GM21447 (cell line): ENCODE measurements at regions not wholly inside any gene's neighbourhood (a gene's known extent, or its start where the extent isn't known, plus 50 kb on each side); places are given as distances from the start of the nearest gene placed in this dataset.
"Not testable (repeated sequence)": the region's sequence is repeated elsewhere in the genome, so short reads cannot be mapped to it uniquely, and the experiment has no call there.

Experiments used
- ATAC-seq: cut with Tn5 transposase; IDR thresholded peaks from one replicate; pipeline ENCODE4 v1.9.1; 2021; ENCODE audit not compliant: unreplicated experiment

DNA sequence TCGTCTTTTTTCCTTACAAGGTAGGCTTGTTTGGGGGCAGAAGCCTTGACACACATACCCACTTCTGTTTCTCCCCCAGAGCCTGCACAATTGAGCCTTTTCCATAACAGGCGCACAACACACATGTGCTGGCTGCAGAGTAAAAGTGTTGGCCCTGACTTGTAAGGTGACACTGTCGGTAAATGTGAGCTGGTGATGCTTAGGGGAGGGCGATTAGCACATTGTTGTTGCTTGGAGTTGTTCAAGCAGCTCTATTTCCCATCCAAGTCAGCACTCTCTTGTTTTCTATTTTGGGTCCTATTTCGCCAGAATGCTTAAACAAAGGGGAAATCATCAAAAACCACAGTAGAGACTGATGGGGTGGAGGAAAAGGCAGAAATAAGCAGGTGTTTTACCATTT, 51.9 kb upstream of the PTPRJ start:
- no peak for ATAC-seq

DNA sequence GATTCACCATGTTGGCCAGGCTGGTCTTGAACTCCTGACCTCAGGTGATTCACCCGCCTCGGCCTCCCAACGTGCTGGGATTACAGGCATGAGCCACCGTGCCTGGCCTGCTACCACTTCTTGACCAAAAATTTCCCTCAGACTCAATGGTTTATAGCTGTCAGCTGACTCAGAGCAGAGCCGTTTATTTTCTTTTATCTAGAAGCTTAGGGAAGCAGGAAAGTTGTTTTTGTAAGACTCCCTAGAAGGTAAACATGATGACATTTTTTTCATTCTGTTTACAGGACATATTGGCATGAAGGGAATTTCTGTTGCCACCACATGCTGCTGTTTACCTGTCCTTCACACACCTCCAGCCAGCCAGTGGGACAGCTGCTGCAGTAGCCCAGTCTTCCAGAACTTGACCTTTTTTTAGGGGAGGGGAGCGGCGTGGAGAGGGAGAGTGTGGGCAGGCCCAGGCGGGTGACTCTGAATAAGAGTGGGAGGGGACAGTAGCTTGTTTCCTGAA, 56.1 kb upstream of the PTPRJ start:
- ATAC-seq: no peak

DNA sequence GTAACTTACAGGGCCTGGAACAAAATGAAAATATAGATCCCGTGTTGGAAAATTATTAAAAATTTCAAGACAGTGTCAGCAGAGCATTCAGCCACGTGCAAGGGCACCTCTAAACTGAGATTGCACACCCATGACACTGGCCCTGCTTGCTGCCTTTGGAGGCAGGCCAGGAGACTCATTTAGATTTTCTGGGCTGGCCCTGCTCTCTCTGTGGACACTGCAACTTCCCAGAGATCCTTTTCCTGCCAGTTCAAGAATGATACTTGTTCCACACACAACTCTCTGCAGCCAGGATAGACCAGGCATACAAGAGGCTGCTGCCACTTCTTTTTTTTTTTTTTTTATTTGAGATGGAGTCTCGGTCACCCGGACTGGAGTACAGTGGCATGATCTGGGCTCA, 56.7 kb upstream of the PTPRJ start:
- ATAC-seq: no peak

- ATAC-seq: not testable (repeated sequence)
These were observed 59.2 kb upstream of the PTPRJ start for GRCh38 chr11:47921080-47921555.

DNA sequence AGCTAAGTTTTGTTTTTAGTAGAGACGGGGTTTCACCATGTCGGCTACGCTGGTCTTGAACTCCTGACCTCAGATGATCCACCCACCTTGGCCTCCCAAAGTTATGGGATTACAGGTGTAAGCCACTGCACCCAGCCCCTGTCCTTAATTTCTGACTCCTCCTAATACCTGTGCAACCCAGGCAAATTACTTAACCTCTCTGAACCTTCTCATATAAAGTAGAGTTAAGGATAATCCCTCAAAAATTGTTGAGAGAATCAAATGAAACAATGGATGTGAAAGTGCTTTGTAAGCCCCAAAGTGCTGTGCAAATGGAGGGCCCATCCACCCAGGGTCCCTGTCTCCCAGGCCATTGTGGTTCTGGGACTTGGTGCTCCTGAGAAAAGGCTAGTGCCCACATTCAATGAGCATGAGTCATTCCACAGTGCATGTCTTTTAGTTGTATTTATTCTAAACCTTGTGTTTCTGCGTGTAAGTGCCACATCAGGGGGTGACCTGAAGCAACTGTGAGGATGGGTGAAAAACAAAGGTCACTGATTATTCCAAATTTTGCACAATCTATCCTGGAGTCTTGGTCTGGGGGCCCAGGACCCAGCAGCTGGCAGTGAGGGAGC, 61.4 kb upstream of the PTPRJ start:
- no peak for ATAC-seq

DNA sequence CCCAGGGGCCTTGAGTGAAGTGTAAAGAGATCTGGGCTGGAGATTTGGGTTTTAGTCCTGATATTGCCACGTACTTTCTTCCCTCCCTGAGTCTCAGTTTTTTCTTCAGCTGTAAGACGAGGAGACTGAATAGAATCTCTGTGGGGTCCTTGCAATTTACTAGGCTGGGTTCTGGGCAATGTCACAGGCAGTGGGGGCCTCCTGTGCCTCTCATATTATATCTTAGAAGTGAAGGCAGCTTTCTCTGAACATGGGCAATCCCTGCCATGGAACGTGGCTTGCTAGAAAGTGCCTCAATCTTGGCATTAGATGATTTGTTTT, 62.0 kb upstream of the PTPRJ start:
- ATAC-seq: no peak

GRCh38 chr11:47917599-47918369, 62.6 kb upstream of the PTPRJ start:
- no peak for ATAC-seq

GRCh38 chr11:47916361-47916841, 64.0 kb upstream of the PTPRJ start:
- no peak for ATAC-seq

- no peak for ATAC-seq
These were observed 64.6 kb upstream of the PTPRJ start for GRCh38 chr11:47915783-47916182.

- no peak for ATAC-seq
These were observed 65.0 kb upstream of the PTPRJ start for GRCh38 chr11:47915374-47915773.

- ATAC-seq: no peak
These were observed 65.6 kb upstream of the PTPRJ start for GRCh38 chr11:47914743-47915142.

DNA sequence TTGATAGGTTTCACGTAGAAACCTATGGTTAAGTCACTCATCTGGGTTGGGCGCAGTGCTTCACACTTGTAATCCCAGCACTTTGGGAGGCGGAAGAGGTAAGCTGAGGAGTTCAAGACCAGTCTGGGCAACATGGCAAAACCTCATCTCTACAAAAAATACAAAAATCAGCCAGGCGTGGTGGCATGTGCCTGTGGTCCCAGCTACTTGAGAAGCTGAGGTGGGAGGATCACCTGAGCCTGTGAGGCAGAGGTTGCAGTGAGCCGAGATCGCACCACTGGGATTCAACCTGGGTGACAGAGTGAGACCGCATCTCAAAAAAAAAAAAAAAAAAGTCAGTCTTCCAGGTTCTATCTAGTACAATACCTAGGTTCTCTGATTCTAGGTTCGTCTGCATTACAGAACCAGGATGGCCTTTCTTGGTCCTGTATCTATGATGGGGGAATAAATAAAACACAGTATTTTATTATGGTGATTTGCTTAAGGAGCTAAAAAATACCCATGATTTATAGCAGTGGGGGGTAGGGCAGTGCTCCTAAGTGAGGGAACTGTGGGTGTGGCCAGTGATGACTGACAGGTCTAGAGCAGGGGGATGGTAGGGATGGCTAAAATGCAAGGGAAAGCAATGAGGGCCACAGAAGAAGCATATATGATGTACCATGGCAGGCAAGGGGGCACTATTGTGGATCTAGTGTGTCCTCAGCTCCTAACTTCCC, 65.5 kb upstream of the NUP160 start:
- no peak for ATAC-seq

DNA sequence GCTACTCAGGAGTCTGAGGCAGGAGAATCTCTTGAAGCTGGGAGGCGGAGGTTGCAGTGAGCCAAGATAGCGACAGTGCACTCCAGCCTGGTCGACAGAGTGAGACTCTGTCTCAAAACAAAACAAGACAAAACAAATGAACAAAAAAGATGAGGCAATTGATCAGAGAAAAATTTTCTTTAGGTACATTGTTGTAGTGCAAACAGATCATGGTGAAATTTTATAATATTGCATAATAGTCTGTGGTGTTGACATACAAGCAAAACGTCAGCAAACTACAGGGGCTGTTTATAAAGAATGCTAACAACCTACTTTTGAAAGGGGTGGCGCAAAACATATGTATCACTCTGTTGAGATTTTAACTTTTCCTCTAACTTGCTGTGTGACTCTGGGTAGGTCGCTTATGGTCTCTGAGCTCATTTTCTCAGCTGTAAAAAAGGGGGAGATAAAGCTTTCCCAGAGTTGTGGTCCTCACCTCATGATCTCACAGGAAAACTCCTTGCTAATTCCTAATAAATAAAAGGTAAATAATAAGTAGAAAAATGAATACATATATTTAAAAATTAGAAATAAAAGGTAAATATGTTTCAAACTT, 64.8 kb upstream of the NUP160 start:
- ATAC-seq: no peak

- ATAC-seq: no peak
These were observed 63.0 kb upstream of the NUP160 start for GRCh38 chr11:47911149-47911548.

DNA sequence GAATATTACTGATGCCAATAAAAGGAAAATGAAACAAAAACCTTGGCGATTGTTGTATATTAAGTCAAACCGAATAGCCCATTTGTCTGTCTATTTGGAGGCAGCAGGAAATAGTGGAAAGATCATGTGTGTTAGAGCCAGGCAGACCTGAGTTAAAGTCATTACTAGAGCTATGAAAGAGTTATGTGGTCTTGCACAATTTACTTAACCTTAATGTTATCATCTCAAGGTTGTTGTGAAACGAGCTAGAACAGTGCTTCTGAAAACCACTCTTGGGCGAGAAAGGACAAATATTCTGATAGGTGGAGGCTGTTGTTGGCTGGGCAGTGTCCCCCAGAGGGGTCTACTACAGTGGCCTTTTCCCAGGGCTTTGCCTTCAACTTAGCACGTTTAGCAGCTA, 60.0 kb upstream of the NUP160 start:
- no peak for ATAC-seq

GRCh38 chr11:47907499-47907898, 59.3 kb upstream of the NUP160 start:
- no peak for ATAC-seq

DNA sequence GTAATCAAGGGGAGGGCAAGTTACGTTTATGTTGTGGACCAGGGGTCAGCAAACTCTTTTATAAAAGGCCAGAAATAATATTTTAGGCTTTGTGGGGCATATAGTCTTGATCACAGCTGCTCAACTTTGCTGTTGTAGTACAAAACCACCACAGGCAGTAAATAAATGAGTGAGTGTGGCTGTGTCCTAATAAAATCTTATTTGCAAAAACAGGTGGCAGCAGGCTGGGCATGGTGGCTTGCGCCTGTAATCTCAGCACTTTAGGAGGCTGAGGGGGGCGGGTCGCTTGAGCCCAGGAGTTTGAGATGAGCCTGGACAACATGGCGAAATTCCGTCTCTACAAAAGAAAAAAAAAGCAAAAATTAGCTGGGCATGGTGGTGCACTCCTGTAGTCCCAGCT, 57.9 kb upstream of the NUP160 start:
- ATAC-seq: no peak

- ATAC-seq: no peak
These were observed 57.4 kb upstream of the NUP160 start for GRCh38 chr11:47905358-47906059.

- ATAC-seq: no peak
These were observed 56.7 kb upstream of the NUP160 start for GRCh38 chr11:47904808-47905207.

- ATAC-seq: no peak
These were observed 55.9 kb upstream of the NUP160 start for GRCh38 chr11:47904048-47904447.

DNA sequence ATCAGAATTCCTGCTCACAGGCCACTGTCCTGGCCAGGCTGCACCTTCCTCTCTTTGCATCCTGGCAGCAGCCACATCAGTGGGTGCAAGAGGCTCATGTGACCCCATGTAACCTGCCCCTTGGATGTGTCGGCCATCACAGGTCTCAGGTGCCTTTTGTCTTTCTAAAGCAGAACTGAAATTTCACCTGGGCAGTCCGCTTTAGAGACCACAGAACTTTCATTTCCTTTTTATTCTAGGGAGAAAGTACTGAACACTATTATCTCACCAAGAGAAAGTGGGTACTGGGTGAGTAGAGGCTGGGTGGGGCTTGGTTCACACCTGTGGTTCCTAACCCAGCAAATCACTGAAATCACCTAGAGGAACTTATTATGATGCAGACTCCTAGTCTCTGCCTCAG, 51.7 kb upstream of the NUP160 start:
- ATAC-seq: peak; percentile 98
